ENCODE measurements at regions not wholly inside any gene's neighbourhood (a gene's known extent, or its start where the extent isn't known, plus 50 kb on each side); places are given as distances from the start of the nearest gene placed in this dataset.

GRCh38 chr3:76949462-76949861 lies 90.4 kb upstream of the ROBO2 start:
- TF ChIP-seq EZH2phosphoT487 (IDR thresholded peaks at IDR 0.05; ENCODE audit: borderline replicate concordance, low read depth, low read length) (no peak), CTCF (conservative IDR thresholded peaks at IDR 0.05; ENCODE audit: low read length) (no peak)
